Endothelial cell of umbilical vein (primary cell): ENCODE measurements at regions not wholly inside any gene's neighbourhood (a gene's known extent, or its start where the extent isn't known, plus 50 kb on each side); places are given as distances from the start of the nearest gene placed in this dataset.

ENCODE experiments used
- BruUV-seq: library from RNA; stranded (reverse); fragments of 400-500 nt; replicated peaks from 2 replicates; lab custom pipeline; 2021; lab: Mats Ljungman, UMichigan
- CTCF ChIA-PET: fragments of 300-600, 350-600 bp; sonication (Branson Sonifier 250); formaldehyde crosslinking; loops from one replicate; lab custom pipeline; 2021; ENCODE audit warnings: antibody characterized with exemption, inconsistent platforms; lab: Charles Lee
- POLR2A ChIA-PET: fragments of 300-600, 350-600 bp; sonication (Branson Sonifier 250); formaldehyde crosslinking; loops from one replicate; lab custom pipeline; 2021; ENCODE audit warnings: antibody characterized with exemption, inconsistent platforms; lab: Charles Lee
- DNase-seq: peaks from one replicate; pipeline ENCODE4 v3.0.0-alpha.2; 2011; ENCODE audit warnings: low read depth, low spot score
- FAIRE-seq: peaks from 2 replicates; lab custom pipeline; 2011; peaks lifted over from hg19 to GRCh38; lab: Jason Lieb, UNC
- H2AFZ ChIP-seq: 2 replicates; pipeline ENCODE4 v1.6.0; 2012; ENCODE audit warnings: low read depth, low read length, control low read depth, inconsistent platforms
- H3K27ac ChIP-seq: 2 replicates; pipeline ENCODE4 v1.5.1; 2011; ENCODE audit warnings: low read depth, mild to moderate bottlenecking, control low read depth, low read length, moderate library complexity; ENCODE audit not compliant: insufficient read depth
- H3K27me3 ChIP-seq, 2 experiments: 2 replicates each; pipeline versions ENCODE4 v1.6.0 to v1.6.1; 2011; ENCODE audit warnings: low read length in 2 of 2, mixed read lengths in 1 of 2; ENCODE audit not compliant: control insufficient read depth in 2 of 2, insufficient read depth in 2 of 2
- H3K36me3 ChIP-seq, 2 experiments: 2 replicates in 1 of 2; 3 replicates in 1 of 2; pipeline ENCODE4 v1.5.1; 2011; ENCODE audit warnings: low read length in 2 of 2, mild to moderate bottlenecking in 1 of 2, moderate library complexity in 1 of 2; ENCODE audit not compliant: control insufficient read depth in 2 of 2, insufficient read depth in 2 of 2; ENCODE audit errors: extremely low read depth in 1 of 2
- H3K4me1 ChIP-seq: 3 replicates; pipeline ENCODE4 v1.5.1; 2011; ENCODE audit warnings: mild to moderate bottlenecking, low read length; ENCODE audit not compliant: control insufficient read depth, insufficient read depth; ENCODE audit errors: extremely low read depth
- H3K4me2 ChIP-seq: 2 replicates; pipeline ENCODE4 v1.6.1; 2011; ENCODE audit warnings: low read length, control low read depth, mixed read lengths; ENCODE audit not compliant: insufficient read depth
- H3K4me3 ChIP-seq, 3 experiments: fragments of 200-600 bp in 1 of 3; sonication (generic), shearing (Covaris generic) in 1 of 3; replicated peaks in 1 of 3; 2 replicates each; pipeline ENCODE4 v1.5.1; 2011 to 2016; ENCODE audit warnings: control low read depth in 3 of 3, low read length in 3 of 3, mild to moderate bottlenecking in 2 of 3, inconsistent platforms in 1 of 3, low read depth in 1 of 3, moderate library complexity in 1 of 3; ENCODE audit not compliant: insufficient read depth in 1 of 3
- H3K79me2 ChIP-seq: 2 replicates; pipeline ENCODE4 v1.6.0; 2012; ENCODE audit warnings: low read length, inconsistent platforms; ENCODE audit not compliant: control insufficient read depth, insufficient read depth
- H3K9ac ChIP-seq: replicated peaks from 2 replicates; pipeline ENCODE3; 2011; ENCODE audit warnings: low read length, control low read depth; ENCODE audit not compliant: insufficient read depth; ENCODE audit errors: extremely low read depth
- H3K9me1 ChIP-seq: replicated peaks from 3 replicates; pipeline ENCODE4 v1.6.0; 2011; ENCODE audit warnings: mild to moderate bottlenecking, low read length; ENCODE audit not compliant: control insufficient read depth, insufficient read depth; ENCODE audit errors: extremely low read depth
- H3K9me3 ChIP-seq: replicated peaks from 2 replicates; pipeline ENCODE4 v1.5.1; 2012; ENCODE audit warnings: low read length, inconsistent platforms; ENCODE audit not compliant: control insufficient read depth, insufficient read depth
- H4K20me1 ChIP-seq: replicated peaks from 2 replicates; pipeline ENCODE3; 2011; ENCODE audit warnings: mild to moderate bottlenecking, low read length; ENCODE audit not compliant: control insufficient read depth, insufficient read depth; ENCODE audit errors: extremely low read depth
- CTCF ChIP-seq, 2 donors: IDR thresholded peaks; 1 replicate in 1 of 2; 2 replicates in 1 of 2; pipeline ENCODE4 v1.5.1; 2011; ENCODE audit warnings: low read length in 2 of 2, mild to moderate bottlenecking in 2 of 2, moderate library complexity in 2 of 2, control low read depth in 1 of 2, inconsistent platforms in 1 of 2, low read depth in 1 of 2; ENCODE audit not compliant: insufficient read depth in 1 of 2; ENCODE audit errors: extremely low read depth in 1 of 2
- EZH2 ChIP-seq: IDR thresholded peaks from 2 replicates; pipeline ENCODE4 v1.6.1; 2012; ENCODE audit warnings: borderline replicate concordance, low read depth, mild to moderate bottlenecking, moderate library complexity, low read length, inconsistent platforms; ENCODE audit not compliant: severe bottlenecking
- dilution Hi-C: fragments of 300-500 bp; cut with MboI; formaldehyde crosslinking; loops from one replicate; pipeline ENCODE4 v1.15.0; 2019; ENCODE audit warnings: low sequenced_read_pairs; ENCODE audit not compliant: extremely low pct_ligation_motif_present
- intact Hi-C: fragments of 100-400 bp; cut with micrococcal nuclease; formaldehyde crosslinking; loops from one replicate; pipeline ENCODE4 v1.10.0; 2022

GRCh38 chr1:178649582-178650350, 75.3 kb upstream of the RALGPS2 start:
- H3K4me2 ChIP-seq: no peak overlapping the region

More at GRCh38 chr1:178649582-178650350, 75.3 kb upstream of the RALGPS2 start:
- no peak for FAIRE-seq
- Histone ChIP-seq H3K79me2 (no peaks in the 10 kb centered on the region), H2AFZ (no peak overlapping the region), H3K27ac (no peak overlapping the region), H3K4me3 (no peak overlapping the region), H3K9me1 (no peaks in the 10 kb centered on the region), H3K36me3 (no peaks in the 10 kb centered on the region), H3K27me3 (peaks cover 0 to 7% of the 10 kb centered on the region in 2 experiments), H3K9me3 (no peaks in the 10 kb centered on the region), H3K9ac (no peak overlapping the region), H3K4me1 (no peaks in the 10 kb centered on the region), H4K20me1 (no peaks in the 10 kb centered on the region)
- DNase-seq: no peak
- intact Hi-C loops (no loop called here), dilution Hi-C loops (no loop called here)
- TF ChIP-seq EZH2 (no peak), CTCF (IDR thresholded peaks at IDR 0.05; ENCODE audit: extremely low read depth in 1 of 2, insufficient read depth in 1 of 2, low read depth in 1 of 2, low read length in 2 of 2) (no peak)
- CTCF ChIA-PET: interaction anchor here (1.3 kb wide), 1 partner anchor 104 kb away, joined by 3 read pairs; no protein-coding TSS in a partner anchor
- POLR2A ChIA-PET: no interaction called here
- BruUV-seq: no TSS peak
